Midbrain (tissue), 1 donor: ENCODE measurements at regions not wholly inside any gene's neighbourhood (a gene's known extent, or its start where the extent isn't known, plus 50 kb on each side); places are given as distances from the start of the nearest gene placed in this dataset.
"Not testable (repeated sequence)": the region's sequence is repeated elsewhere in the genome, so short reads cannot be mapped to it uniquely, and the experiment has no call there.

Experiments
- DNase-seq: peaks from one replicate; lab custom pipeline; 2025; lab: John Stamatoyannopoulos, UW

DNA sequence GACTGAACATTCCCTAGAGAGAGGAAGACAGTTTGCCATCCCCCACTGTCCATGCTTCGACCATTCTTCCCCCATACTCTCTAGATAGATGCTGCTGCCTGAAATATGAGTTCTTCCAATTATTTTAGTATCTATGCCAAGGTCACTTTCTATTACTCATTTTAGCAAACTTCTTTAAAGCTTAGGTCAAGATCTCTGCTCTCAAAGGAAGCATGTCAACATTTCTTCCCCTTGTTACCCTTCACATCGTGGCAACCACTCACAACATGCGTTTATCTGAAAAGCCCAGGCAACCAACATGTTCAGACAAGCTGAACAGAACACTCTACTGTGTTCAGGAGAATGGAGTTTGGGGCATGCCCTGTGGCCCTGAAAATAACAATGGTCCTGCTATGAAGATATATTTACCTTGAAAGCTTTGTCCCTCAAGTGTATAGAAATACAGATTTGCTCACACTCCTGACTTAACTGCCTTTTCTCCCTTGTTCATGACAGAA is 138.4 kb upstream of the KIF2A start:
- no peak for DNase-seq

DNA sequence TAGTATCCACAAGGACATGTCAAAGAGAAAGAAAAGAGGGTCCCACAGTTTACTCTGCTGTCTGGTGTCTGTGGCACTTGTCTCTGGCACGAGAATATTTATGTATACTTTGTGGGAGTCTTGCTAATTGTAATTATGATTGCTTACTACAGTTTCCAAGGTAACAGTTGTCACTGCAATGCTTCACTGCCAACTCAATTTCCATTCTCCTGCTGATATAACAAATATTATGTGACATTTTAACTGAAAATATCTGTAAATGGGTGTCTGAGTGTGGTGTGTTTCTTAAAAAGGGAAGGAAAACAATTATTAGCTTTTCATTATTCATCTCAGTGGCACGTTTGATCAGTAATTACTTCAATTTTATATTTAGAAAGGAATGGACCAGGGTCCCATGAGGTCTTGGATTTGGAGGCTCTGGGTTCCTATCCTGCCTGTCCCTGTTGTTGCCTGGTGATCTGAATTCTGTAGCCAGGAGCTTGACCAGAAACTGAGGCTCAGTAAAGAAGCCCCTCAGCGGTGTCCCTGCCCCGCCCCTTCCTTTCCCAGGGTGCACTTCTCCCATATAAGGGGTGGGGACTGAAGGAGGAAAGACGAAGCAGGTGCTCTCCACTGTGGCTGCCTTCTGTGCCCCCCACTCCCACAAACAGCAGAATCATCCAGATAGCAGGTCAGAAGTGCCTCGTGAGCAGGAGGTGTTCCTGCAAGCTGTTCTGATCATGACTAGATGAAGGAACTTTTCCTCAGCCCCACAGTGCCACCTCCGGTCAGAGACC is 137.3 kb upstream of the KIF2A start:
- no peak for DNase-seq

DNA sequence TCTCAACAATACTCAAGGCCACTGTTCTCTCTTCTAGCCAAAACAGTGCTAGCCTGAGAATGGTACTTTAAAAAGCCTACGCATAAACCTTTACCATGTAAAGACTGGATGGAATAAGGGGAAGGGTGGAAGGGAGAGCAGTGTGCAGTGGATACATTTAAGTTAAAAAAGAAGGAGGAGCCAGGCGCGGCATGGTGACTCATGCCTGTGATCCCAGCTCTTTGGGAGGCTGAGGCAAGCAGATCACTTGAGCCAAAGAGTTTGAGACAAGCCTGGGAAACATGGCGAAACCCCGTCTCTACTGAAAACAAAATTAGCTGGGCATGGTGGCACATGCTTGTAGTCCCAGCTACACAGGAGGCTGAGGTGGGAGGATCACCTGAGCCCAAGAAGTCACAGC is 127.7 kb upstream of the KIF2A start:
- DNase-seq = no peak

DNA sequence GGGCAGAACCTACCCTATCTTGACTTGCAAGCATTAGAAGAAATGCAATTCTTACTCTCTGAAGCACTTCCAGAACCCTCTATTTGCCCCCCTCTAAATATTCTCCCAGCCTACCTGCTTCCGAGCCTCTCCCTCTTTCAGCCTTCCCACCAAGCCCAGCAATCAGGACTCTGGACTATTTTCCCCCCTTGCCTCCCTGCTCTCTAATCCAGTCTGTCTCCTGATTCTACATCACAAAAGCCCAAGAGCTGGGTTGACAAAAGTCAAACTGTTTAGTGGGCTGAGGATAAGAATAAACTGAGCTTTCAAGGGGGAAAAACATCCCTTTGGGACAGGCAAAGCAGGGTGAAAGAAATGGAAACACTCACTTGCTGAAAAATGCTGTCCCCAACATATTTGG is 123.2 kb upstream of the KIF2A start:
- DNase-seq = no peak

DNA sequence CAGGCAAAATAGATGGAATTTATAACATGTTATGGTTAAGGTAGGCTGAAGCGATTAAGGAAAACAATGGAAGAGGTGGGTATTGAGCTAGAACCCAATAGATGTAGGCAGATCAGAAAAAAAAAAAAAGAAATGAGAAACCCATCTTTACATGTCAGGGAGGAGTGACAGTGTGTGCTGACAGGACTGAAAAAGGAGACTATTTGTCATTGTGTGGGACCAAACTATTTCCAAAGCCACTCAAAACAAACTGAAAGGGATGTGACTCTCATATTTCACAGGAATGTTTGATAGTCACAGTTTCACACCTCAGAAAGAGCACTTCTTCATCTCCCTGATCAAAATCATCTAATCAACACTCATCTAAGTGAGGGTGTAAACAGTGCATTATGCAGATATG is 122.3 kb upstream of the KIF2A start:
- DNase-seq = no peak

DNA sequence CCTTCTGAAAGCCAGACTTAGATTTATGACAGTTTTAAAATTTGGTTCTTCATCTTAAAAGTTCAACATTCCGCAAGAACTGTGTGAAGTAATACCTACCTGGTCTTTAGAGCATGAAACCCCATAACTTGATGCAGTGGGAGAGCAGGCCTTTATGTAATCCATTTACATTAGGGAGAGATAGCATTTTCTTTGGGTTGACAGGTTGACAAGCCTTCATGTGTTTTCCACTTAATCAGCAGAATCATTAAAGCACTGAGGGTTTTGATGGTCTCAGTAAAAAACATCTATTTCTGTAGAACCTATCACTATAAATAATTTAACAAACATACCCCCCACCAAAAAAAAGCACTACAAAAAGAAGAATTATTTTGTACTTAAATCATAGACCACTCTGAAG is 121.6 kb upstream of the KIF2A start:
- DNase-seq = no peak

DNA sequence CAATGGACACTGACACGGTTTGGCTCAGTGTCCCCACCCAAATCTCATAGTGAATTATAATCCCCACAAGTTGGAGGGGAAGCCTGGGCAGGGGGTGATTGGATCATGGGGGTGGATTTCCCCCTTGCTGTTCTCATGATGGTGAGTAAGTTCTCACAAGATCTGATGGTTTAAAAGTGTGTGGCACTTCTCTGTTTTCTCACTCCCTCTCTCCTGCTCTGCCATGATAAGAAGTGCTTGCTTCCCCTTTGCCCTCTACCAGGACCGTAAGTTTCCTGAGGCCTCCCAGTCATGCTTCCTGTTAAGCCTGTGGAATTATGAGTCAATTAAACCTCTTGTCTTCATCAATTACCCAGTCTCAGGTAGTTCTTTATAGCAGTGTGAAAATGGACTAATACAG is 115.8 kb upstream of the KIF2A start:
- no peak for DNase-seq

DNA sequence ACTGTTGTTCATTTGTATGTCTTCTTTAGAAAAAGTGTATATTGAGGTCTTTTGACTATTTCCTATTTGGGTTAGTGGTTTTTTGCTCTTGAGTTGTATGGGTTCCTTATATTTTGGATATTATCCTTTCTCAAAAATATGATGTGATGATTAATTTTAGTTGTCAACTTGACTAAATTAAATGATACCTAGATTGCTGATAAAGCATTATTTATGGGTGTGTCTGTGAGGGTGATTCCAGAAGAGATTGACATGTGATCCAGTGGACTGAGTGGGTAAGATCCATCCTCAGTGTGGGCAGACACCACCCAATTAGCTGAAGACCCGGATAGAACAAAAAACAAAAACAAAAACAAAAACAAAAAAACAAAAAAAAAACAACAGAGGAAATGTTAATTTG is 115.1 kb upstream of the KIF2A start:
- no peak for DNase-seq

DNA sequence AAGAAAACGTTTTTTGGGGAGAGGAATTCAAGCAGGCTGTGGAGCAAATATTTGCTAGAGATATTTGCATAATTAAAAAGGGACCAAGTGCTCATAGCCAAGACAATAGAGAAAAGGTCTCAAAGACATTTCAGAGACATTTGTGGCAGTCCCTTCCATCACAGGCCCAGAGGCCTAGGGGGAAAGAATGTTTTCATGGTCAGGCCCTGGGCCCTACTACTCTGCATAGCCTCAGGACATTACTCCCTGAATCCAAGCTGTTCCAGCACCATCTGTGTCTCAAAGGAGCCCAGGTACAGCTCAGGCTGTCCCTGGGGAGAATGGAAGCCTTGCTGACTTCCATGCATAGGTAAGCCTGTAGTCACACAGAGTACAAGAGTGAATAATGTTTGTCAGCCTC is 113.0 kb upstream of the KIF2A start:
- DNase-seq = no peak

DNA sequence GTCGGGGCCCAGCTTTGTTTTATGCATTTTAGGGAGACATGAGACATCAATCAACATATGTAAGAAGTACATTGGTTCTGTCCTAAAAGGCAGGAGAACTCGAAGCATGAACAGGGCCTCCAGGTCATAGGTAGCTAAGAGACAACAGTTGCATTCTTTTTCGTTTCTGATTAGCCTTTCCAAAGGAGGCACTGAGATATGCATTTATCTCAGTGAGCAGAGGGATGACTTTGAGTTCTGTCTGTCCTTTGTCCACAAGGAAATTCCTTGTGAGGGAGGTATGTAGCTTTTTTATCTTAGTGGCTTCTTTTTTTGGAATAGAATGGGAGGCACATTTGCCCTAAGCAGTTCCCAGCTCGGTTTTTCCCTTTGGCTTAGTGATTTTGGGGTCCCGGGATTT is 109.5 kb upstream of the KIF2A start:
- not testable (repeated sequence) for DNase-seq

DNA sequence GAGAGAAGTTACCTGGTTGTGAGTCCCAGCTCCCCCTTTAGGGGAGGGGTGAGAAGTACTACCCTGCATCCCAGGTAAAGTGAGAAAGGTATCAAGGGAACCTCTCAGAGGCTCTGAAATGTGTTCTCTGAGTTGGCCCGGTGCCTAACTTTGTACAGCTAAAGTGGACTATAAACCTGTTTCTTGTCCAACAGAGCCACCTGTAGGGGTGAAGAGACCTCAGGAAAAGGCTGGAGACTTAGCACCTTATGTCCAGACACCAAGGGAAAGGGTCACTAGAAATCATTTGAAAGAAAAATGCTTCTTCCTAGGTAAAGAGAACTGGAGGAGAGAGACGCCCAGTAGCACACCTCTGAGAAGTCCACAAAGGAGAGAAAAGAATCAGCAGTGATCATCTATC is 108.3 kb upstream of the KIF2A start:
- DNase-seq = no peak

DNA sequence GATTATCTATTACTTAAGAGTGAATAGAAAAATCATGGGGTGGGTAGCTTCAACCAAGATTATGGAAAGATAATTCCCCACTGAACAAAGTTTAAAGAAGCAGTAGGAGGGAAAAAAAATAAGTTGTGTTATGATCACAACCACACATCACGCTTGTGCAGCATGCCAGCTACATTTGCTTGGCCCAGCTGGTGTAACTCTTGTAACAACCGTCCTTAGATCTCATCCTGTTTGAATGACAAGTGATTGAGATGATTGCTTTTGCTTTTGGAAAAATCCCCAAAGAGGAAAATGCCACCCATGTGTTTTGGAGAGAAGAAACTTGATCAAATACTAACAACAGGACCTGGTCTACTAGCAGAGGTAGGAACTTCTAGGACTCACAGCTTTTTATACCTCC is 107.6 kb upstream of the KIF2A start:
- DNase-seq = no peak

DNA sequence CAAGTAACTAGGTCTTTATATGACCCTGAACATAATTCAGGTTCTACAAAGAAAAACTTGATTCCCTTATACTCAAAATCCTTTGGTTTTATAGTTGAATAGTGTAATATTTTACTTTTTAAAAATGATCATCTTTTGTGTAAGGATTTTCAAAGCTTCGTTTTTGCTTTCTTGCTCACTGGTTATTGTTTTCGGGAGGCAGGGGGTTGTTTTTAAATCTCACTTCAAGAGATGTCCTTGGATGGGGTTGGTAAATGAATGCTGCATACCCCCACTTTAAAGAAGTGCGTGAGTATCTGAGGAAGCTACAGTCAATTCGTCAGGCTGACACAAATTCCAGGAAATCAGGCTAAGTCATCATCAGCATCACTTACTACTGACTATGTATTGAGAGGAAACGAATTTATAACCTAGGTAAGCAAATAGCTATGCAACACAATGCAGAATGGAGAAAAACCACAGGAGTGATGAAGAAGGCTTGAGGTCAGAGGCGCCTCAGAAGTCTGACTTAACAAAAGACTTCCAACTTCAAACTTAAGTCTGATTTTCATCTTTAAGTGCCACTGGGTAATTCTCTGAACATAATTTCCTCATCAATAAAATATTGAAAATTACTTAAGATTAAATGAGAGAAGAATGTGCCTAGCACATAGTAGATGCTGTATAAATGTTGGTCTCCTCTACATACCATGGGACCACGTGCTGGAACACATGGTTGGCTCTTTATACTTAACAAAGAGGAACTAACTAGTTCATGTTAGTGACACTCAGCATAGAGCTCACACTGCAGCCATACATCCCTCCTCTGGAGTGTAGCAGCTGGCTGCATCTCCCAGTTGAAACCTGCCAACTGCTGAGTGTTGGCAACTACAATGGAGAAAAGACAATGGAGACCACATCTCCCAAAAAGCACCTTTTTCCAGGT is 106.0 kb upstream of the KIF2A start:
- no peak for DNase-seq

DNA sequence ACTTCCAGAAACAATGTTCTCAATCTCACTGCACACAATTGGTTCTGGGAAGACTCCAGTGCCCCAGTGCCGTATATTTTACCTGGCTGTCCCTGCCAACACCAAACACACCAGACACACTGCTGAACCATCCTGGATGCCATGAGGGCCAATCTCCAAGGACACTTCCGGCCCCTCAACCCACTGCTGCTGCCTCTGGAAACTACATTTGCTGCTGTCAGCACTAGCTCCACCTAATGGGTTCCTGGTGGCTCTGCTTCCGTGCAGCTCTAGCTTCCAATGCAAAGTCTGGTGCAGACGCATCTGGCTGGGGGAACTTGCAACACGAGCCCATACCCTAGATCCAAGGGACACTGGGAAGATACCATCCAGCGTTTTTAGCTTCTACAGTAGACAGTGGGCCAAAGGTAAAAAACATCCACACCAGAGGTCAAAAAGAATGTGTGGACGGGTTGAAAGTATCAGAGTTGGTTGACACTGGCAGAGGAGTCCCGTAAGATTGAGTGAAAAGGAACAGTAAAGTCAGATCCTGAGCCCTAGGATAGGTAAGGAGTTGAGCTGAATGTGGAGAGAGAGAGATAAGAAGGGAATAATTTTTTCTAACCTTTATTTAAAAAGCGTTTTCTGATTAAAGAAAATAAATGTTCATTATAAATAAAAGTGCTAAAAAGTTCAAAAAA is 99.7 kb upstream of the KIF2A start:
- DNase-seq = no peak

DNA sequence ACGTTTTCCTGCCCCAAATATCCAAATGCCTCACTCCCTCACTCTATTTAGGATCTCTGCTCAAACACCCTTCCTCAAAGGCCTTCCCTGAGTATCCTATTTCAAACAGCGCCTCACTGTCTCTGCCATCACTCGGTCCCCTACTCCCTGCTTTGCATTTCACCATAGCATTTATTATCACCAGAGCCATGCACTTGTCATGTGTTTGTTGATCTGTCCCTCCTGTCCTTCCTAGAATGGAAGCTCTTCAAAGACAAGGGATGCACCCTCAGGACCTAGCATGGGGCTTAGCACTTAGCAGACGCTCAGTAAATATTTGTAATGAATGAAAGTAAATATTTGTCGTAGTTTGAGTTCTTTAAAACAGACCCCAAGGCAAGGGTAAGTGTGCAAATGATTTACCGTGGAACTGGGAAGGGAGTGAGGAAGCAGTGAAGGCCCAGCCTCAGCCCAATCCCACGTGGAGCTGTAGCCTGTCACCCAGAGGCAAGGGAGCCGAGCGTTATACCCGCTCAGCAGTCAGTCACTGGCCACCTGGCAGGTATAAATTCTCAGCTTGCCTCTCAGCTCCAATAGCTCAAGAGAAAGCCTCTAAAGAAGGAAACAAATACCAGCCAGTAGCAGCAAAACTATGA is 97.7 kb upstream of the KIF2A start:
- DNase-seq = no peak

DNA sequence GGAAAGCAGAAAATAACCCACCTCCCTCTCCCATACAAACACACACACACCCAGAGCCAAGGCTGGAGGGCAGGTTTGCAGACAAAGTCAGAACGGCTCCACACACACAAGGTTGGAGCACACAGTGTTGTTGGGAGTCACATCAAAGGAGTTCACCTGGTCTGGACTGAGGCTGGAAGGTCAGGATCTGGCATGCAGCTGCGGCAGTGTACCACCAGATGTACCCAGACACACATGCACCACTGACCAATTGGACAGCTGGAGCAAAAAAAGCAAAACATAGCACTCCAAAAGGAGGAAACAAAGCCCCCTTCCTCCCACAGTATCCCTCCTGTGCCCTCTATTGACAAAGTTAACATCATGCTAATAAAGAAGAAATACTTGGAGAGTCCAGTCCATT is 94.6 kb upstream of the KIF2A start:
- DNase-seq = no peak

DNA sequence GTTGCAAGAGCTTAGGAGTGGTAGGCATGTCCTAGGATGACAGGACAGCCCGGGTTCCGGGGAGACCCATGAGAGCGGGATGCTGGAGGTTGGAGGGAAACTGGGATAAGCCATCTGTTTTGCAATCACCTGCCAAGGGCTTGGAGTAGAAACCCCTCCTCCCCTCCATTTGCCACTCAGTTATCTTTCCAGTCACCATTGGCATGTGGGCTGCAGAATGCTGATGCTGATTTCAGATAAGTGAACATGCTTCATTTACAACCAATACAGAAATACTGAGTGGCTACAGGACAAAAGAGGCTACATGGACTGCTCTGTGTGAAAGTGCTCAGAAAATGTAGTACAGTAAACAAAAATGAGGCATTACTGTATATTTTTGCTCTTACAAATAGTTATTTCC is 93.4 kb upstream of the KIF2A start:
- DNase-seq = no peak

DNA sequence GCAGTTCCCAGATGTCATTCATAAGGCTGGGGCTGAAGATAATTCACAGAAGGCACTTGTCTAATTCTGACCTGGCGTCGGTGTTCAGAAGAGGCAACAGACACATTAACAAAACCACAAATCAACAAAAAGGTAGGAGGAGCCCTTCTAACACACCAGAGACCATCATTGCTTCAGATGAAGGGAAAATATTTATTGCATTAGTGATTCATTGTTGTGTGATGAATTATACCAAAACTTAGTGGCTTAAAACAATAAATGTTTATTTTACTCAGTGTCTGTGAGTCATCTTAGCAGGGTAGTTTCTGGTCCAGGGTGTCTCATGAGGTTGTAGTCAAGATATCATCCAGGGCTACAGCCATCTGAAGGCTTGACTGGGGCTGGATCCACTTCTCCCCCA is 91.3 kb upstream of the KIF2A start:
- no peak for DNase-seq

DNA sequence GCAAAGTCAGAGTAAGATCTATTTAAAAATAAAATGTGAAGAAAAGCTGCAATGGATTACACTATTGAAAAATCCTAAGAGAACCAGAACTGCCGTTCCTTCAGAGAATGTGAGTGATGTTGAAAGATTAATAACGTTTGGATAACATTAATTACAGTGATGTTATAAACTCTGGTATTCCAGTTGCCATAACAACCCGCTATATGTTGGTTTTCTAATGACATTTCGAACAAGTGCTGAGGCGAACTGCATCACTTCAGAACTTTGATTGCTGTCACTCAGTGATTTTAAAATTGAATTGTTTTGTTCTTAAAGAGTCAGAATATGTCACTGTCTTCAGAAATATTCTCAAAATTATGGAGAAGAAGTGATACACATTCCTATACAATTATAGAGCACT is 89.4 kb upstream of the KIF2A start:
- DNase-seq = not testable (repeated sequence)

DNA sequence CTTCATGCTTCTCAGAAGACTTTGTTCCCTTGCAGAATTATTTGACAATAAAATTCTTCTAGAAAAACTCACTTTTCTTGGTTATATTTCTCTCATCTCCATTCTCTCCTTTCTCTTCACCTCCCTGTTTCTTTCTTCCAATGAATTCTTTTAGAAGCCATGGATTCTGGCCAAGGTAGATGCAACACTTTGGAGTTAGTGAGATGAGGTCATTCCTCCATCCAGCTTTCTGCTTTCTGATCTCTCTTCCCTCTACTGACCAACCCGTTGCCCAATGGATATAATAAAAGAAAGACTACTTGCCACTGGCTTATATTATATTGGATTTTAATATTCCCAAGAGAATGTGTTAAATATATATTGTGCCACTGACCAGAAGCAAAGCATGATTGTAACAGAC is 88.9 kb upstream of the KIF2A start:
- DNase-seq = not testable (repeated sequence)

DNA sequence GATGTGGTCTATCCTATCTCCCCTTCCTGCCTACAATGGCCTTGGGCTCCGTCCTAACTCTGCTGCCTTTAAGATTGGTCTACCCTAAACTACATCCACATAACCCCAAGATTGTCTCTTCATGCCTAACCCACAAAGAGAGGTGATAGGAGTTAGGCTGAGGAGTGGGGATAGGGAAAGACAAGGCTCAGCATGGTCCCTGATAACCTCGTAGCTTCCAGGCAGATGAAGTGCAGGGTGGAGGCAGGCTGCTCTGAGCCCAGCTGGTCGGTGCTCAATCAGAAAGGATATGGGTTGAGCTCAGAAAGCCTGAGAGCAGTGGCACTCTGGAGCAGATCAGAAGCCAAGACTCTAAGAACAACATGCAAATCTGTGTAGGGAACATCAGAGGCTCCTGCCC is 87.1 kb upstream of the KIF2A start:
- not testable (repeated sequence) for DNase-seq

DNA sequence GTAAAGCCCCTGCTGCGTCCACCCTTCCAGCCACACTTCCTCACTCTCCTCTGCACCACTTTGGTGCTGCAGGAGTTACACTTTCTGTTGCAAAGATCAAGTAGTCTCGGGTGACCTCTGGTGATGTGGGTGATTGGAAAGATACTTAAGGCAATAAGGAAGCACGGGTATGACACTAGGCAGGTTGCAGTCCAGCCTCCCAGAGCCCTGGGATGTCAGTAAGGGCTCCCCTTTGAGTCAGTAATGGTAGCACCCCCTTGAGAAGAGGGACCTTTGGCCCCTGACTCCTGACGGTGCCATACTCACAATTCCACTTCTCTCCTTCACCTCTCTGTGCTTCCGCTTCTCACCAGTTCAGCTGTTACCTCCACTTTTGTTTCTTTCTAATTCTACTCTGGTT is 84.1 kb upstream of the KIF2A start:
- not testable (repeated sequence) for DNase-seq
